ENCODE measurements at regions not wholly inside any gene's neighbourhood (a gene's known extent, or its start where the extent isn't known, plus 50 kb on each side); places are given as distances from the start of the nearest gene placed in this dataset.

- TF ChIP-seq CTCF (IDR thresholded peaks at IDR 0.05 in 4 of 5, conservative IDR thresholded peaks at IDR 0.05 in 1 of 5) (no peak), POLR2A (IDR thresholded peaks at IDR 0.05) (no peak)
These were observed 1428.7 kb downstream of the PCDH18 start for GRCh38 chr4:136103616-136104015.
